ENCODE measurements at regions not wholly inside any gene's neighbourhood (a gene's known extent, or its start where the extent isn't known, plus 50 kb on each side); places are given as distances from the start of the nearest gene placed in this dataset.

- no peak for DNase-seq (ENCODE audit: low read depth in 2 of 2)
- no peak overlapping the region for H3K4me3 ChIP-seq (replicated peaks in 1 of 2; ENCODE audit: low read depth in 2 of 2, low read length in 2 of 2)
- TF ChIP-seq CTCF (IDR thresholded peaks at IDR 0.05; ENCODE audit: low read depth, low read length) = no peak
These were observed 250.7 kb downstream of the OPA1 start for GRCh38 chr3:193843474-193844301.

GRCh38 chr3:193844472-193844871, 251.5 kb downstream of the OPA1 start:
- H3K4me3 ChIP-seq (replicated peaks in 1 of 2; ENCODE audit: low read depth in 2 of 2, low read length in 2 of 2) = no peak overlapping the region
- no peak for TF ChIP-seq CTCF (IDR thresholded peaks at IDR 0.05; ENCODE audit: low read depth, low read length)
- no peak for DNase-seq (ENCODE audit: low read depth in 2 of 2)

GRCh38 chr3:193845144-193845543, 252.1 kb downstream of the OPA1 start:
- no peak for TF ChIP-seq CTCF (IDR thresholded peaks at IDR 0.05; ENCODE audit: low read depth, low read length)
- no peak for DNase-seq (ENCODE audit: low read depth in 2 of 2)

GRCh38 chr3:193846569-193846968, 253.6 kb downstream of the OPA1 start:
- no peak for DNase-seq (ENCODE audit: low read depth in 2 of 2)
- TF ChIP-seq CTCF (IDR thresholded peaks at IDR 0.05; ENCODE audit: low read depth, low read length) = no peak
- H3K4me3 ChIP-seq (replicated peaks in 1 of 2; ENCODE audit: low read depth in 2 of 2, low read length in 2 of 2) = no peak overlapping the region

More at GRCh38 chr3:193845144-193845543, 252.1 kb downstream of the OPA1 start:
- H3K4me3 ChIP-seq (replicated peaks in 1 of 2; ENCODE audit: low read depth in 2 of 2, low read length in 2 of 2) = no peak overlapping the region

GRCh38 chr3:193847402-193847801, 254.4 kb downstream of the OPA1 start:
- no peak overlapping the region for H3K4me3 ChIP-seq (replicated peaks in 1 of 2; ENCODE audit: low read depth in 2 of 2, low read length in 2 of 2)
- TF ChIP-seq CTCF (IDR thresholded peaks at IDR 0.05; ENCODE audit: low read depth, low read length) = no peak
- no peak for DNase-seq (ENCODE audit: low read depth in 2 of 2)

- TF ChIP-seq CTCF (IDR thresholded peaks at IDR 0.05; ENCODE audit: low read depth, low read length) = no peak
- no peak overlapping the region for H3K4me3 ChIP-seq (replicated peaks in 1 of 2; ENCODE audit: low read depth in 2 of 2, low read length in 2 of 2)
- DNase-seq (ENCODE audit: low read depth in 2 of 2) = no peak
These were observed 255.5 kb downstream of the OPA1 start for GRCh38 chr3:193848547-193848946.
